HL-60 (cell line): ENCODE measurements at regions not wholly inside any gene's neighbourhood (a gene's known extent, or its start where the extent isn't known, plus 50 kb on each side); places are given as distances from the start of the nearest gene placed in this dataset.

Experiments
- CTCF ChIP-seq: IDR thresholded peaks from one replicate; pipeline ENCODE4 v1.5.1; 2011; ENCODE audit warnings: low read length, control low read depth, inconsistent platforms; ENCODE audit not compliant: insufficient read depth
- POLR2AphosphoS5 ChIP-seq: IDR thresholded peaks from 2 replicates; pipeline ENCODE4 v1.6.1; 2012; ENCODE audit warnings: low read depth
- SPI1 ChIP-seq: IDR thresholded peaks from 2 replicates; pipeline ENCODE4 v1.6.1; 2012; ENCODE audit warnings: low read depth, mild to moderate bottlenecking, borderline replicate concordance

- TF ChIP-seq CTCF (no peak), POLR2AphosphoS5 (no peak), SPI1 (no peak)
Observed at GRCh38 chr13:47687577-47687976, 313.5 kb downstream of the SUCLA2 start.
